ENCODE measurements at regions not wholly inside any gene's neighbourhood (a gene's known extent, or its start where the extent isn't known, plus 50 kb on each side); places are given as distances from the start of the nearest gene placed in this dataset.
A peak's percentile ranks its signal among the peaks of the same experiment; 100 is the strongest.

DNA sequence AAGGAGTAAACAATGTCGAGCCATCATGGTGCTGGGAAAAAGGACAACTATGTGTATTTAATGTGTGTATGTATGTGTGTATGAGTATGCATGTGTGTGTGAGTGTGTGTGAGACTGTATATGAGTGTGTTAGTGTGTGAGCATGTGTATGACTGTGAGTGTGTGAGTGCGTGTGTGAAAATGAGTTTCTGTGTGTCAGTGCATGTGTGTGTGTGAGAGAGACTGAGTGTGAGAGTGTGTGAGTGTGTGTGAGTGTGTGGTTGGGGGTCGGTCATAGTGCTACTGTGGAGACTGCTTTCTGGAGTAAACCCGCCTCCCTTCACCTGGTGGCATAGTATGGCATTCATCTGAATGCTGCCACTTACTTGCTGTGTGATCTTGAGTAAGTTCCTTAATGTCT, 567.4 kb downstream of the FGF9 start:
- no peaks in the 10 kb centered on the region for H3K27me3 ChIP-seq
- 84 to 97% (median 94%) methylated on average over 4 of the region's 4 CpGs for WGBS, 5 donors
- H3K9me3 ChIP-seq = no peaks in the 10 kb centered on the region
- no peak overlapping the region for H3K4me3 ChIP-seq
- intact Hi-C loops (cut with DNase I; ENCODE audit: low total_unique reads) = no loop called here
- TF ChIP-seq POLR2A (IDR thresholded peaks at IDR 0.05) = no peak
- TF ChIP-seq EP300 (IDR thresholded peaks at IDR 0.05) = no peak
- TF ChIP-seq, protein P1, sequence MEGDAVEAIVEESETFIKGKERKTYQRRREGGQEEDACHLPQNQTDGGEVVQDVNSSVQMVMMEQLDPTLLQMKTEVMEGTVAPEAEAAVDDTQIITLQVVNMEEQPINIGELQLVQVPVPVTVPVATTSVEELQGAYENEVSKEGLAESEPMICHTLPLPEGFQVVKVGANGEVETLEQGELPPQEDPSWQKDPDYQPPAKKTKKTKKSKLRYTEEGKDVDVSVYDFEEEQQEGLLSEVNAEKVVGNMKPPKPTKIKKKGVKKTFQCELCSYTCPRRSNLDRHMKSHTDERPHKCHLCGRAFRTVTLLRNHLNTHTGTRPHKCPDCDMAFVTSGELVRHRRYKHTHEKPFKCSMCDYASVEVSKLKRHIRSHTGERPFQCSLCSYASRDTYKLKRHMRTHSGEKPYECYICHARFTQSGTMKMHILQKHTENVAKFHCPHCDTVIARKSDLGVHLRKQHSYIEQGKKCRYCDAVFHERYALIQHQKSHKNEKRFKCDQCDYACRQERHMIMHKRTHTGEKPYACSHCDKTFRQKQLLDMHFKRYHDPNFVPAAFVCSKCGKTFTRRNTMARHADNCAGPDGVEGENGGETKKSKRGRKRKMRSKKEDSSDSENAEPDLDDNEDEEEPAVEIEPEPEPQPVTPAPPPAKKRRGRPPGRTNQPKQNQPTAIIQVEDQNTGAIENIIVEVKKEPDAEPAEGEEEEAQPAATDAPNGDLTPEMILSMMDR (IDR thresholded peaks at IDR 0.05) = no peak
- no peak for TF ChIP-seq POLR2AphosphoS5 (IDR thresholded peaks at IDR 0.05)
- no peak overlapping the region for H3K27ac ChIP-seq
- no peaks in the 10 kb centered on the region for H3K4me1 ChIP-seq
- H3K36me3 ChIP-seq = no peaks in the 10 kb centered on the region
- no peak for DNase-seq

DNA sequence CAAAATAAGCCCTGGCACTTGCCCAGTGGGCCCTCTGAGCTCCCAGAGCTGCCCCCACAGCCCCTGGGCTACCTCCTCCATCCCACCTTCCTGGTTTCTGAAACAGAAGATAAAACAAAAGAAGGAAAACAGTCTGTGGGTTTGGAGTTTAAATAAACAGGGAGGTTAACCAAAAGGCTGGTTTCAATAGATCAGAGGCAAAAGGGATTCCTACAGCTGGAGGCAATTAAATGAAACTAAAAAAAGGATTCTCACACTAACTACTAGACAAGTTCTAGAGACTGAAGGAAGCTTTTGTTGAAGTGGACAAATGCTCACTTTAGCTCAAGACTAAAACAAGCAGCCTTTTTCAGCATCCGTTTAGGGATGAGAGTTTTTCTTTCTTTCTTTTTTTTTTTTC, 569.8 kb downstream of the FGF9 start:
- intact Hi-C loops (cut with DNase I; ENCODE audit: low total_unique reads) = no loop called here
- WGBS, 5 donors = 71 to 80% (median 73%) methylated on average over 1 of the region's 1 CpG
- no peak overlapping the region for H3K27ac ChIP-seq
- DNase-seq = no peak
- no peak overlapping the region for H3K4me3 ChIP-seq
- H3K9me3 ChIP-seq = no peaks in the 10 kb centered on the region
- no peak for TF ChIP-seq POLR2AphosphoS5 (IDR thresholded peaks at IDR 0.05)
- TF ChIP-seq EP300 (IDR thresholded peaks at IDR 0.05) = no peak
- no peak for TF ChIP-seq POLR2A (IDR thresholded peaks at IDR 0.05)
- TF ChIP-seq, protein P1 (IDR thresholded peaks at IDR 0.05) = no peak
- H3K27me3 ChIP-seq = no peaks in the 10 kb centered on the region
- H3K36me3 ChIP-seq = no peaks in the 10 kb centered on the region
- no peaks in the 10 kb centered on the region for H3K4me1 ChIP-seq

DNA sequence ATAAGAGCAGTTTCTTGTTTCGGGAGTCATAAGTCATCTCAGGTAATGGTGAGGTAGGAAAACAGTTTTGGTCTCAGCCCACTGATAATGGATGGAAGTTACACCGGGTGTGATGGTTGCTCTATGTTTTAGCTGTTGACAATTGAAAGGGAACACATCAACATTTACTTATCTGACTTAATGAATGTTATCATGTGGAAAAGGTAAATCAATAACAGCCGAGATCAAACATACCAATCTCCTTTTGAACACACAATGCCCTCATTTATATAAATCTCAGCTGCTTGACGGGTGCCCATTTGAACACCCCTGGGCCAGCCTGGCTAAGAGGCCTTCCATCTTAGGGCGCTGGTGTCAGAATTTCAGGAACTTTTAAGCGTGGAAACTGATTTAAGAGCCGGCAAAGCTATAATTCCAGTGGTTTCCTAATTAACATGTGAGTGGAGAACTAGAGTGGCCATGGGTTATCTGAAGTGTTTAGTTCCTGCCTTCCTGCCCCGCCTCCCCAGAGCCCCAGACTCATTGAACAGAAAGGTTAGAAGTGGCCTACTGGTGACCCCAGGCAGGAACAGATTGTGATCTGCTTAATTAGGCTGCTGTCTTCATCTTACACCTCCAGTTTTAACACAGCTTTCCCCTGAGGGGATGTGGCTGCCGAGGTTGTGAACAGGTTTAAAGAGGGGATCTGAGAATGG, 572.7 kb downstream of the FGF9 start:
- H3K9me3 ChIP-seq = no peaks in the 10 kb centered on the region
- WGBS, 5 donors = 24 to 37% (median 31%) methylated on average over 9 of the region's 9 CpGs
- no peaks in the 10 kb centered on the region for H3K36me3 ChIP-seq
- H3K4me1 ChIP-seq = no peaks in the 10 kb centered on the region
- H3K27ac ChIP-seq = peak overlapping the region in 3 of 5 donors; percentile 34 to 44 (median 35)
- intact Hi-C loops (cut with DNase I; ENCODE audit: low total_unique reads) = no loop called here
- H3K4me3 ChIP-seq = no peak overlapping the region
- DNase-seq = peak; percentile 38 to 54
- TF ChIP-seq POLR2AphosphoS5 (IDR thresholded peaks at IDR 0.05) = peak in 1 of 3 donors; percentile 69
- no peak for TF ChIP-seq POLR2A (IDR thresholded peaks at IDR 0.05)
- TF ChIP-seq, protein P1 (IDR thresholded peaks at IDR 0.05) = no peak
- H3K27me3 ChIP-seq = no peaks in the 10 kb centered on the region

DNA sequence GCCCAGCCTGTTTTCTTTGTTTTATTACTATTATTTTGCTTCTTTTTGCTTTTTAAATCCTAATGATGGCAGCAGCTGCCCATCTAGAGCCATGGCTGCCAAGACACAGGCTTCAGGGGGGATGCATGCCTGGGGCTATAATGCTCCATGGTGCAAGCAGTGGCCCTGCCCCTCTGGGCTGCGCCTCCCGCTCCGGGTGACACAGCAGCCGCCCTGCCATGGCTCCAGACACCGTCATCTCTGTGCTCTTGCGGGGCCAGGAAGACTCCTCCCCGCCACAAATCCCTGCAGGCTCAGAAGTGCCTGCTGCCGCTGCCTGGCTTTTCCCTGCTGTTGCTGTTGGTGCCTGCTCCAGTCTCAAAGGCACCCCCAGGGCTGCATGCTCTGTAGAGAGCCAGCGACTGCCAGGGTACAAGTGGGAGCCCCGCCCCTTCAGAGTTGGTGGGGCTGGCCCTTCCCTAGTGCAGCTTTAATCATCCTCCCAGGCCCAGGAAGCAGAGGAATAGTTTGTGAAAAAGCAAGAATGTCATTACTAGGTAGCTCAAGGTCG, 581.5 kb downstream of the FGF9 start:
- intact Hi-C loops (cut with DNase I; ENCODE audit: low total_unique reads) = no loop called here
- DNase-seq = no peak

More for the DNA sequence above, 581.5 kb downstream of the FGF9 start:
- TF ChIP-seq EP300 (IDR thresholded peaks at IDR 0.05) = no peak
- no peak for TF ChIP-seq POLR2AphosphoS5 (IDR thresholded peaks at IDR 0.05)
- TF ChIP-seq, protein P1 (IDR thresholded peaks at IDR 0.05) = no peak
- no peak for TF ChIP-seq POLR2A (IDR thresholded peaks at IDR 0.05)
- Histone ChIP-seq H3K9me3 (no peaks in the 10 kb centered on the region), H3K4me1 (no peaks in the 10 kb centered on the region), H3K27me3 (no peaks in the 10 kb centered on the region), H3K36me3 (no peaks in the 10 kb centered on the region), H3K27ac (no peak overlapping the region), H3K4me3 (no peak overlapping the region)
- WGBS, 5 donors = 91 to 94% (median 93%) methylated on average over 11 of the region's 11 CpGs
